ENCODE measurements at regions not wholly inside any gene's neighbourhood (a gene's known extent, or its start where the extent isn't known, plus 50 kb on each side); places are given as distances from the start of the nearest gene placed in this dataset.

- POLR2A ChIA-PET: no interaction called here
- H3K79me2 ChIP-seq (ENCODE audit: insufficient read depth, low read length): no peaks in the 10 kb centered on the region
- H3K36me3 ChIP-seq (replicated peaks in 1 of 2; ENCODE audit: control insufficient read depth in 1 of 2, insufficient read depth in 2 of 2, low read length in 2 of 2): no peaks in the 10 kb centered on the region
- ATAC-seq (no peak), FAIRE-seq (no peak), DNase-seq (ENCODE audit: low spot score) (no peak)
- H3K4me1 ChIP-seq (ENCODE audit: insufficient read depth, low read length): no peaks in the 10 kb centered on the region
- no peak overlapping the region for H3K9ac ChIP-seq (ENCODE audit: insufficient read depth, low read depth, low read length)
- no peak overlapping the region for H3K4me3 ChIP-seq (replicated peaks in 1 of 3; ENCODE audit: insufficient read depth in 1 of 3, low read depth in 2 of 3, low read length in 3 of 3)
- in situ Hi-C loops (cut with HindIII; ENCODE audit: extremely low pct_ligation_motif_present, low pct_unique_long_range_greater_than_20kb): no loop called here
- H2AFZ ChIP-seq (ENCODE audit: low read length): no peak overlapping the region
- H3K27me3 ChIP-seq (ENCODE audit: control insufficient read depth in 1 of 2, insufficient read depth in 2 of 2, low read length in 2 of 2): no peaks in the 10 kb centered on the region
- TF ChIP-seq SALL1 (CRISPR knock-in tag; IDR thresholded peaks at IDR 0.05): no peak
- no peak for TF ChIP-seq KMT2B (CRISPR knock-in tag; IDR thresholded peaks at IDR 0.05)
- no peak for TF ChIP-seq PHF5A (CRISPR knock-in tag; IDR thresholded peaks at IDR 0.05; ENCODE audit: low read depth, unreplicated experiment)
- TF ChIP-seq ZNF629 (CRISPR knock-in tag; conservative IDR thresholded peaks at IDR 0.05): no peak
- no peak for TF ChIP-seq ZFP36L1 (CRISPR knock-in tag; IDR thresholded peaks at IDR 0.05)
- TF ChIP-seq HNRNPH1 (optimal IDR thresholded peaks at IDR 0.05; ENCODE audit: low read depth, low read length): no peak
- no peak for TF ChIP-seq ZNF589 (CRISPR knock-in tag; conservative IDR thresholded peaks at IDR 0.05)
- no peak for TF ChIP-seq MAF1 (CRISPR knock-in tag; IDR thresholded peaks at IDR 0.05; ENCODE audit: borderline replicate concordance)
- TF ChIP-seq HNF1B (CRISPR knock-in tag; IDR thresholded peaks at IDR 0.05): no peak
- no peak for TF ChIP-seq PCBP1 (IDR thresholded peaks at IDR 0.05; ENCODE audit: borderline replicate concordance, low read depth, low read length)
- H3K4me2 ChIP-seq (ENCODE audit: low read depth, low read length): no peak overlapping the region
- H3K9me3 ChIP-seq (ENCODE audit: low read length): no peaks in the 10 kb centered on the region
- no peak overlapping the region for H3K27ac ChIP-seq (ENCODE audit: extremely low read length, insufficient read depth, low read length)
- intact Hi-C loops (cut with micrococcal nuclease; ENCODE audit: unreplicated experiment): no loop called here
- no TSS peak for BruUV-seq (replicated peaks)
- CTCF ChIA-PET (ENCODE audit: low intra/inter-chr PET ratio, low total read pairs): no interaction called here
- H4K20me1 ChIP-seq (ENCODE audit: insufficient read depth, low read length): no peaks in the 10 kb centered on the region
- WGBS (ENCODE audit: low lambda C conversion rate): 7% methylated on average over 6 of the region's 6 CpGs
These were observed 1363.5 kb upstream of the PCDH20 start for GRCh38 chr13:62779161-62779560.
